H1 (cell line): ENCODE measurements at regions not wholly inside any gene's neighbourhood (a gene's known extent, or its start where the extent isn't known, plus 50 kb on each side); places are given as distances from the start of the nearest gene placed in this dataset.

ENCODE experiments used
- BCL11A ChIP-seq, 2 experiments: IDR thresholded peaks; one replicate each; pipeline ENCODE4 v1.6.1; 2011; ENCODE audit warnings: low read depth in 2 of 2, low read length in 2 of 2, mild to moderate bottlenecking in 2 of 2
- CBX8 ChIP-seq: fragments of 300-800, 300-1000 bp; sonication (generic); IDR thresholded peaks from 2 replicates; pipeline ENCODE4 v1.7.1; 2016; ENCODE audit warnings: low read depth, low read length, borderline replicate concordance
- CHD7 ChIP-seq: fragments of 300-600 bp; sonication (generic); IDR thresholded peaks from 2 replicates; pipeline ENCODE4 v1.7.1; 2012; ENCODE audit warnings: low read length, moderate library complexity, mild to moderate bottlenecking, inconsistent platforms; ENCODE audit not compliant: insufficient replicate concordance
- CTBP2 ChIP-seq: IDR thresholded peaks from 2 replicates; pipeline ENCODE4 v1.7.0; 2011; ENCODE audit warnings: borderline replicate concordance, mild to moderate bottlenecking, moderate library complexity, mixed read lengths, low read length; ENCODE audit not compliant: insufficient read depth, insufficient read length
- E2F6 ChIP-seq: IDR thresholded peaks from 2 replicates; pipeline ENCODE4 v1.6.1; 2012; ENCODE audit warnings: inconsistent platforms
- FOSL1 ChIP-seq: IDR thresholded peaks from 2 replicates; pipeline ENCODE4 v1.6.1; 2011; ENCODE audit warnings: mild to moderate bottlenecking, low read depth, low read length, moderate library complexity; ENCODE audit not compliant: insufficient read depth
- SP2 ChIP-seq: IDR thresholded peaks from 2 replicates; pipeline ENCODE4 v1.6.1; 2012; ENCODE audit warnings: mild to moderate bottlenecking, low read length, inconsistent platforms
- USF2 ChIP-seq: IDR thresholded peaks from 2 replicates; pipeline ENCODE4 v1.6.1; 2011; ENCODE audit warnings: low read length, improper control_type of control experiment
- ZNF274 ChIP-seq: IDR thresholded peaks from 2 replicates; pipeline ENCODE4 v1.7.0; 2012; ENCODE audit warnings: low read length, borderline replicate concordance; ENCODE audit errors: extremely low read depth

- TF ChIP-seq CHD7 (no peak), BCL11A (IDR thresholded peaks at IDR 0.05; ENCODE audit: low read depth in 2 of 2, low read length in 2 of 2) (no peak), CBX8 (no peak), ZNF274 (no peak), FOSL1 (no peak), CTBP2 (no peak), E2F6 (no peak), USF2 (no peak), SP2 (no peak)
- TF ChIP-seq, all 59 proteins: peak for 0
These were observed 57.2 kb upstream of the SMNDC1 start (continued) for GRCh38 chr10:110361800-110362456.
